Left renal pelvis (tissue), 4 donors: ENCODE measurements at regions not wholly inside any gene's neighbourhood (a gene's known extent, or its start where the extent isn't known, plus 50 kb on each side); places are given as distances from the start of the nearest gene placed in this dataset.

ENCODE experiments used
- DNase-seq, 4 donors: peaks; one replicate each; pipeline ENCODE4 v3.0.0-alpha.2; 2013; ENCODE audit warnings: low read depth in 4 of 4, low spot score in 3 of 4

DNA sequence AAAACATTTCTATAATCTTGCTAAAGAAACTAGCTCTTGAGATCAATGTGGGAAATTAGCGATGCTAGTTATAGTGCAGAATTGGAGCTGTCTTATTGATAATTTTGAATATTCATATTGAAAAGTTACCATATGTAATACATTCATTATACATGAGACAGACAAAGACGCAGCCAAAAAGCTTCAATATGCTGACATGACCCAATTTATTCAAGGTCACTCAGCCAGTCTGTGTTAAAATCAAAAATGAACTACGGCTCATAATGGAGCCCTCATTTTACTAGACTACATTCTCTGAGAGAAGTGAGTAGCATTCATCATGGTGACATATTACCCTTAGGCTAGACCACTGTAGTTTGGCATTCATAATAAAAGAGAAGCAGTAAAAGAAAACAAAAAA lies 107.3 kb upstream of the GABRG2 start:
- no peak for DNase-seq

DNA sequence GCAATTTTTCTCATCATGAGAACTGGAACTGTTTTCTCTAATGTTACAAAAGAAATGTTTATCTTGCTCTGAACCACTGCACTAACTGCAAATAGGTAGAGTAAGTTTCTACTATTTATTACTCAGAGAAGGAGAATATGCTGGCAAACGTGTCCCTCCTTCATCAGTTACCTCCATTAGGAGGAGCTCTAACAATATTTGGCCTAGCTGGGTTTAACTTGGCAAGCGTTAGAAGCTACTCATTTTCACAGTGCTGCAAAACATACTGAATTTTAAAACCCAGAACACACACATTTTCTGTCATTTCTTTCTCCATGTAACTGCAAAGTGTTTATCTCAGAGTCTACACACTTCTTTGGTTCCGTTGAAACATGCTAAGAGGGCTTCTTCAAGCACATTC lies 101.0 kb upstream of the GABRG2 start:
- DNase-seq, result peak in 1 of 4 donors; percentile 1

DNA sequence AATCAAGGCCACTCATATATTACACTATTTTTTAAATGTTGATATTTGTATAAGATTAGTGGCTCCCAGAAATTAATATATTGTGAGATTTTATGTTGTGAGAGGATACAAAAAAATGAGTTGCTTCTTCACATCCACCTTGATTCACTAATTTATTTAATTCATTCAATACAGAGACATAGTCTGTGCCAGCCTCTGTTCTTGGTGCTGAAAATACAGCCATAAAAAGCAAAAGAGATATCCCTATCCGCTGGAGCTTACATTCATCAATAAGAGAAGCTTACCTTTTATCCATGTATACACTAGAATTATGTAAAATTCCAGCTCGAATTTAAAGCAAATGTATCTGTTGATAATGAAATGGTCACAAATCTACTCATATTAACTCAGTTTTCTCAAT lies 92.2 kb upstream of the GABRG2 start:
- DNase-seq, result no peak

DNA sequence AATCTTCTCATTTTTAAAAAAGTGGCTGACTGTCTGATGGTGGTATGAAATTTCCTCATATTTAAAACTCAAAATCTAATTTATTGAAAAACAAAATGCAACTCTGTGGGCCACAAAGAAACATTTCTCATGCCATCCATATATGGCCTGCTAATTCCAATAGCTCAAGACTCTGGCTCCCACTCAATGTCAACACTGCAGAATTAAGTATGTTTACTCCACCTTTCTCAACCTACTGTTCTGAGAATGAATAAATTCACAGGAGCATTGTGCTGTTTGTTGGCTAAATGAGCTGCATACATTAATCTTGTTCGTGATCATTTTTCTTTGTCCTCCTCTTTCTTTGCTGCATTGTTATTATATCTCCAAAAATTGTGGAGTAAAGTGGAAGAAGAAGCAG lies 79.5 kb upstream of the GABRG2 start:
- no peak for DNase-seq
